Heart right ventricle (tissue), 16 donors: ENCODE measurements at regions not wholly inside any gene's neighbourhood (a gene's known extent, or its start where the extent isn't known, plus 50 kb on each side); places are given as distances from the start of the nearest gene placed in this dataset.

Source experiments
- ATAC-seq, 8 donors: fragments of 200-7000 bp; cut with Tn5 transposase; one replicate each; pipeline ENCODE4 v1.9.1; 2020; ENCODE audit warnings: mild to moderate bottlenecking in 8 of 8, moderate library complexity in 8 of 8, moderate number of reproducible peaks in 1 of 8
- DNase-seq, 2 donors: peaks; one replicate each; pipeline ENCODE4 v3.0.0-alpha.2; 2020
- H3K27ac ChIP-seq, 10 donors: fragments of 200-600 bp; sonication (generic) in 2 of 10; one replicate each; pipeline versions ENCODE4 v1.5.0 to v1.8.0; 2020 to 2022; ENCODE audit warnings: mild to moderate bottlenecking in 3 of 10
- H3K27me3 ChIP-seq, 7 donors: fragments of 200-600 bp; one replicate each; pipeline ENCODE4 v1.8.0; 2021 to 2022; ENCODE audit warnings: mild to moderate bottlenecking in 2 of 7
- H3K36me3 ChIP-seq, 9 donors: fragments of 200-600 bp; sonication (generic) in 1 of 9; one replicate each; pipeline versions ENCODE4 v1.5.0 to v1.8.0; 2020 to 2022; ENCODE audit warnings: mild to moderate bottlenecking in 2 of 9
- H3K4me1 ChIP-seq, 9 donors: fragments of 200-600 bp; sonication (generic) in 1 of 9; one replicate each; pipeline versions ENCODE4 v1.5.0 to v1.8.0; 2020 to 2022; ENCODE audit warnings: mild to moderate bottlenecking in 4 of 9
- H3K4me3 ChIP-seq, 10 donors: fragments of 200-600 bp; sonication (generic) in 2 of 10; one replicate each; pipeline versions ENCODE4 v1.5.0 to v1.8.0; 2020 to 2022; ENCODE audit warnings: mild to moderate bottlenecking in 7 of 10, moderate library complexity in 2 of 10
- H3K9me3 ChIP-seq, 11 donors: fragments of 200-600 bp in 10 of 11; sonication (generic) in 2 of 11; one replicate each; pipeline versions ENCODE4 v1.5.0 to v1.8.0; 2013 to 2022; ENCODE audit warnings: mild to moderate bottlenecking in 2 of 11, control low read depth in 1 of 11, moderate library complexity in 1 of 11
- WGBS, 2 donors: extraction: QIAGEN DNeasy Blood & Tissue Kit; methylation state at CpG; one replicate each; pipeline ENCODE4 v1.1.7; 2013; ENCODE audit warnings: inconsistent platforms in 1 of 2; 5-methylcytosine and 5-hydroxymethylcytosine counted together
- intact Hi-C, 10 donors: fragments of 100-400 bp; cut with DNase I; formaldehyde crosslinking; loops; one replicate each; pipeline versions ENCODE4 v1.11.1 to v1.14.2; 2022
- TF ChIP-seq, protein P1 (sequence below), 9 donors: fragments of 200-600 bp; sonication (generic) in 2 of 9; IDR thresholded peaks; one replicate each; pipeline versions ENCODE4 v1.5.0 to v1.8.0; 2021 to 2022; ENCODE audit warnings: antibody characterized with exemption in 9 of 9, mild to moderate bottlenecking in 5 of 9, moderate library complexity in 1 of 9
- donor health status: Arrhythmogenic right ventricular cardiomyopathy.
- donor health status: ischemic (EF 13 %, LVEDD 7.1; RV severe dilation, severe dysfunction).
- donor health status: healthy with polysubstance abuse.
- donor health status: DM: no; HTN: yes; CAD: no.
- donor health status: DM: no; HTN: no; CAD: no.
- donor health status: ischemic (EF 25% LVEDD 6.9; RV normal size, moderate dysfunction).
- donor health status: ischemic (EF 25% LVEDD 5.7; RV mildly dilated, moderate dysfunction).
- donor health status: healthy.
- donor health status: DM: yes; HTN: yes; CAD: no.
- donor health status: Ischemic cardiomyopathy.
- donor health status: ischemic (EF 35%, LVEDD 5.7; RV mildly dilated, moderate dysfunction).
- donor health status: nonischemic (EF 11% LVEDD 7.7; RV severe dilation, severe dysfunction).
- donor health status: DM: yes; HTN: yes; CAD: no.
- donor health status: PGD.
- donor health status: ischemic (EF 29% LVEDD 5.4; RV normal size, mild dysfunction).
- donor health status: nonischemic (EF 23%, LVEDD 6.1; RV moderate dilation, normal function).

DNA sequence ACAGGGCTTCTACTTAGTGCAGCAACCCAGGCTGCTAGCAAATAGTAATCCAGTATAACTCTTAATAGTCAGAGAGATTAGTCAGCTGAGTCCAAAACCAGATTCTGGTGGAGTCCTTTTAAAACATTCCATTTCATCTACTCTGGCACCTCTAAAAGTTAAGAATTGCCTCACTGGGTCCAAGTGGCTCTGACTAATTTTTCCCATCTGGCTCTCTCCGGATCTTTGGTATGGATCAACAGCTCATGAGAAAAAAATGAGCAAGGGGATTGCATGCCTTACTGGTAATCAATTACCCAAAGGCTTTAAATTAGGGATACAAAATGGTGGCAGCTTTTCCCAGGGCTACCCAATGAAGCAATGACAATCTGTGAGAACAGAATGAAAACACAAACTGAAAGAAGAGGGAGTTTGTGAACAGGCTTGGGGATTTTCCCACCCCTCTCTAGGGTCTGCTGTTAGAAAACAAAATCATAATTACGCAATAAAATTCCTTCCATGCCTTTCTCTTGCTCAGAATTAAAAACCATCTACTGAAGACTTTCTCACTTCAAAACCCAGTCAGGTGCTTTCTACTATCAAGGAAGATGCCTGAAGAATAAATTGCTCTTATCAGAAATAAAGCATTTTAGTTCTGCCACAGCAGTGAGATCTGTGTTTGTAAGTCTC is 84.6 kb upstream of the PMFBP1 start:
- peak in 1 of 8 donors; percentile 37 for ATAC-seq
- no peak overlapping the region for H3K4me3 ChIP-seq
- 80 to 82% methylated on average over 2 of the region's 2 CpGs for WGBS, 2 donors
- H3K27ac ChIP-seq, result no peak overlapping the region
- H3K27me3 ChIP-seq, result no peaks in the 10 kb centered on the region
- no peaks in the 10 kb centered on the region for H3K36me3 ChIP-seq
- peaks cover 0 to 5% (median 0%) of the 10 kb centered on the region in 11 donors for H3K9me3 ChIP-seq
- intact Hi-C loops, result no loop called here
- no peak for DNase-seq
- TF ChIP-seq, protein P1, sequence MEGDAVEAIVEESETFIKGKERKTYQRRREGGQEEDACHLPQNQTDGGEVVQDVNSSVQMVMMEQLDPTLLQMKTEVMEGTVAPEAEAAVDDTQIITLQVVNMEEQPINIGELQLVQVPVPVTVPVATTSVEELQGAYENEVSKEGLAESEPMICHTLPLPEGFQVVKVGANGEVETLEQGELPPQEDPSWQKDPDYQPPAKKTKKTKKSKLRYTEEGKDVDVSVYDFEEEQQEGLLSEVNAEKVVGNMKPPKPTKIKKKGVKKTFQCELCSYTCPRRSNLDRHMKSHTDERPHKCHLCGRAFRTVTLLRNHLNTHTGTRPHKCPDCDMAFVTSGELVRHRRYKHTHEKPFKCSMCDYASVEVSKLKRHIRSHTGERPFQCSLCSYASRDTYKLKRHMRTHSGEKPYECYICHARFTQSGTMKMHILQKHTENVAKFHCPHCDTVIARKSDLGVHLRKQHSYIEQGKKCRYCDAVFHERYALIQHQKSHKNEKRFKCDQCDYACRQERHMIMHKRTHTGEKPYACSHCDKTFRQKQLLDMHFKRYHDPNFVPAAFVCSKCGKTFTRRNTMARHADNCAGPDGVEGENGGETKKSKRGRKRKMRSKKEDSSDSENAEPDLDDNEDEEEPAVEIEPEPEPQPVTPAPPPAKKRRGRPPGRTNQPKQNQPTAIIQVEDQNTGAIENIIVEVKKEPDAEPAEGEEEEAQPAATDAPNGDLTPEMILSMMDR (IDR thresholded peaks at IDR 0.05), result no peak
- no peaks in the 10 kb centered on the region for H3K4me1 ChIP-seq

DNA sequence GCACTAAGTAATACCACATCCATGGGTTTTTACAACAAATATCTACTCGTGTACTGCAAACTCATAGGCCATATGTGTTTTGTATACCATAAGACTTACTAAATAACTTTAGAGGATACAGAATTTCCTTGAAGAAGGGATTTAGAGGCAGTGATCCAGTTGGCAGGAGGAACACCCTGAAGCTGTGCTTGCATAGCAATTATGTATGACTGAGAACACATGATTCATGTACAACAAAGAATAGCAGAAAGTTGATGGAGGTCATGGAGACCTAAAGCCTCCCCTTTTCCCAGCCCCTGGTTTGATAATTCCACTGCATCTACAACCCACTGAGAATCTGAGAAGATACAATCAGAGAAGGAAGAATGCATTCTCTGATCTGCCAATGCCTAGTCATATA is 83.8 kb upstream of the PMFBP1 start:
- TF ChIP-seq, protein P1 (IDR thresholded peaks at IDR 0.05), result no peak
- 91 to 98% methylated on average over 1 of the region's 1 CpG for WGBS, 2 donors
- no peaks in the 10 kb centered on the region for H3K4me1 ChIP-seq
- no peak for ATAC-seq
- H3K36me3 ChIP-seq, result no peaks in the 10 kb centered on the region
- DNase-seq, result no peak
- intact Hi-C loops, result no loop called here
- no peaks in the 10 kb centered on the region for H3K27me3 ChIP-seq
- H3K4me3 ChIP-seq, result no peak overlapping the region
- H3K27ac ChIP-seq, result no peak overlapping the region
- H3K9me3 ChIP-seq, result peaks cover 0 to 5% (median 0%) of the 10 kb centered on the region in 11 donors

DNA sequence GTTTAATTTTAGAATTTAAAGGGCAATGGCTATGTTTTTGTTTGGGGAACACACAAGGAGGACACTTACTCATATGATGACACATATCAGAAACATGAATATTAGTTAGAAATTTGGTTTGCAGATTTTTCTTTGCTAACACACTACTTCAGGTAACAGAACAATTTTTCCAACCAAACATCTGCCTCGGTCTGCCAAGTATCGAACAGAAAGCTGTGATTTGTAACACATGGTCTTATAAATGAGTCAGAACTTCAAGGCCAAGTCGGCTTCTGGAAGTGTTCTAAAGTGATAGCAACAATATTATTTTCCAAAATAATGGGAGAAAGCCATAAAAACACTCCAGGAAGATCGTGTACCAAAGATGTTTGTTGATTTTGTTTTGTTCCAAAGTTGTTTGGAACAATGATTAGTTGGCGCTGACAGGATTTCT is 75.9 kb upstream of the PMFBP1 start:
- peaks cover 0 to 4% (median 0%) of the 10 kb centered on the region in 7 donors for H3K27me3 ChIP-seq
- intact Hi-C loops, result no loop called here
- H3K36me3 ChIP-seq, result no peaks in the 10 kb centered on the region
- H3K27ac ChIP-seq, result no peak overlapping the region
- H3K4me3 ChIP-seq, result no peak overlapping the region
- WGBS, 2 donors, result 64 to 76% methylated on average over 5 of the region's 5 CpGs
- H3K9me3 ChIP-seq, result no peaks in the 10 kb centered on the region
- TF ChIP-seq, protein P1 (IDR thresholded peaks at IDR 0.05), result no peak
- DNase-seq, result no peak
- H3K4me1 ChIP-seq, result no peaks in the 10 kb centered on the region
- ATAC-seq, result peak in 1 of 8 donors; percentile 22

DNA sequence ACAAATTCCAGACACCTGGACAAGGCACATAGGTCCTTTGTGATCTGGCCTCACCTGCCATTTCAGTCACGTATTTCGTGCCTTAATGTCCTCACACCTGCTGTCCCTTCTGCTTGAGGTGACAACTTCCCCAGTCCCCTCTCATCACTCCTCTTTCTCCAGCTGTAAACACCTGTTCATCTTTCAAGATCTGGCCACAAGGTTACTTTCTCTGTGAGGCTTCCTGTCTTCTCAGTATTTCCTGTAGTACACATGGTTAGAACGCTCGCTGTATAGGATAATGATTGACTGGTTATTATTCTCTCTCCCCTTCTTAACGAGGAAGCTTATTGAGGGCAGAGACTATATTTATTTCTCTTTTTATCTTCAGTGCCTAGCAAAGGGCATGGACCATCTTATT is 74.5 kb upstream of the PMFBP1 start:
- intact Hi-C loops, result no loop called here
- TF ChIP-seq, protein P1 (IDR thresholded peaks at IDR 0.05), result no peak
- no peaks in the 10 kb centered on the region for H3K9me3 ChIP-seq
- ATAC-seq (no peak), DNase-seq (no peak)
- no peaks in the 10 kb centered on the region for H3K4me1 ChIP-seq
- no peaks in the 10 kb centered on the region for H3K36me3 ChIP-seq
- H3K4me3 ChIP-seq, result no peak overlapping the region
- H3K27ac ChIP-seq, result no peak overlapping the region
- peaks cover 0 to 12% (median 0%) of the 10 kb centered on the region in 7 donors for H3K27me3 ChIP-seq
- 51 to 65% methylated on average over 5 of the region's 5 CpGs for WGBS, 2 donors
